Tibial artery (tissue), 4 donors: ENCODE measurements at regions not wholly inside any gene's neighbourhood (a gene's known extent, or its start where the extent isn't known, plus 50 kb on each side); places are given as distances from the start of the nearest gene placed in this dataset.
"Not testable (repeated sequence)": the region's sequence is repeated elsewhere in the genome, so short reads cannot be mapped to it uniquely, and the experiment has no call there.

Experiments
- DNase-seq, 2 donors: peaks; one replicate each; pipeline ENCODE4 v3.0.0-alpha.2; 2019
- H3K27ac ChIP-seq, 2 donors: fragments of 200-600 bp; sonication (generic) in 1 of 2; 1 replicate in 1 of 2; 2 replicates in 1 of 2; pipeline ENCODE4 v1.5.1; 2018 to 2019; ENCODE audit warnings: mild to moderate bottlenecking in 1 of 2
- H3K27me3 ChIP-seq, 2 donors: fragments of 200-600 bp; sonication (generic) in 1 of 2; one replicate each; pipeline versions ENCODE4 v1.5.1 to v1.6.0; 2016 to 2019
- H3K36me3 ChIP-seq, 3 donors: fragments of 200-600 bp; sonication (generic) in 2 of 3; one replicate each; pipeline ENCODE4 v1.5.1; 2016 to 2019; ENCODE audit warnings: mild to moderate bottlenecking in 2 of 3
- H3K4me1 ChIP-seq, 4 donors: fragments of 200-600 bp; sonication (generic) in 2 of 4; 1 replicate in 3 of 4; 2 replicates in 1 of 4; pipeline ENCODE4 v1.5.1; 2016 to 2019
- H3K4me3 ChIP-seq, 2 donors: fragments of 200-600 bp; sonication (generic) in 1 of 2; 1 replicate in 1 of 2; 2 replicates in 1 of 2; pipeline ENCODE4 v1.5.1; 2018 to 2019; ENCODE audit warnings: mild to moderate bottlenecking in 2 of 2
- H3K9me3 ChIP-seq, 3 donors: fragments of 200-600 bp; sonication (generic) in 1 of 3; one replicate each; pipeline ENCODE4 v1.5.1; 2016 to 2019
- CTCF ChIP-seq, 2 experiments: fragments of 200-600 bp in 1 of 2; fragments of 450-650 bp in 1 of 2; IDR thresholded peaks; one replicate each; pipeline ENCODE4 v1.5.1; 2017 to 2019; ENCODE audit warnings: antibody characterized with exemption in 2 of 2, mild to moderate bottlenecking in 1 of 2, moderate library complexity in 1 of 2
- intact Hi-C: fragments of 100-400 bp; cut with DNase I; formaldehyde crosslinking; loops from one replicate; pipeline ENCODE4 v1.15.0; 2023; ENCODE audit warnings: low total_unique reads

DNA sequence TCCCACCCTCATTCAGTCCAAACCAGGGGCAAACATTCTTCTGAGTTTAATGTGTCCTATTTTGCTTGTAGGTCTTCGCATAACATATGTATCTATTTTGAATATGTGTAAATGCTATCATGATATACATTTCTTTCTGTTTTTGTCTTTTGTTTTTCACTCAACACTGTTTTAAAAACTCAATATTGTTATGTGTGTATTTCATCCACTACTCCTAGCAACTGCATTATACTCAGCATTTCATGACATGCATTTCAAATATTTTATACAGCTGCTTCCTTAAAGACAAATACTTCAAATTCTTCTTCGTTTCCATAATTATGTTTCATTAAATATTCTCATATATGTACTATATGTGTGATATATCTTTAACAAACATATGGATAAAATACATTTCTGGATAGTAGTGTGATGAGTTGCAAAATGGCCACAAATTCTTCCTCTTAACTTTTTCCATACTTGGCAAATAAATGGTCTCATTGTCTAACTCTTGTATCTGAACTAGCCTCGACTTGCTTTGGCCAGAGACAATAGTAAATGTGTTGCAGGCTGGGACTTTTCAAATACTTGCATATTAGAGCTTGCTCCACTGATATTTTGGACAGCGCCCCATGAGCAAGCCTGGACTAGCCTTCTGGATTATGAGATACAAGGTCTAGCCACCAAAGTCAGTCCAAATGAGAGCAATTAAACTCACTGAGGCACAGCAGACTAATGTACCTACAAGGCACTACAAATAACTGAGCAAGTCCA, 539.7 kb upstream of the KCND2 start:
- DNase-seq: no peak
- H3K4me3 ChIP-seq: no peak overlapping the region
- no peak overlapping the region for H3K27ac ChIP-seq
- no peaks in the 10 kb centered on the region for H3K36me3 ChIP-seq
- H3K9me3 ChIP-seq: no peaks in the 10 kb centered on the region
- no peak for TF ChIP-seq CTCF (IDR thresholded peaks at IDR 0.05)
- intact Hi-C loops: no loop called here
- H3K27me3 ChIP-seq: no peaks in the 10 kb centered on the region
- H3K4me1 ChIP-seq: no peaks in the 10 kb centered on the region

GRCh38 chr7:119737390-119737789, 535.6 kb upstream of the KCND2 start:
- intact Hi-C loops: no loop called here
- Histone ChIP-seq H3K9me3 (no peaks in the 10 kb centered on the region), H3K27me3 (no peaks in the 10 kb centered on the region), H3K4me1 (no peaks in the 10 kb centered on the region), H3K36me3 (no peaks in the 10 kb centered on the region), H3K27ac (no peak overlapping the region), H3K4me3 (no peak overlapping the region)
- no peak for TF ChIP-seq CTCF (IDR thresholded peaks at IDR 0.05)
- no peak for DNase-seq

DNA sequence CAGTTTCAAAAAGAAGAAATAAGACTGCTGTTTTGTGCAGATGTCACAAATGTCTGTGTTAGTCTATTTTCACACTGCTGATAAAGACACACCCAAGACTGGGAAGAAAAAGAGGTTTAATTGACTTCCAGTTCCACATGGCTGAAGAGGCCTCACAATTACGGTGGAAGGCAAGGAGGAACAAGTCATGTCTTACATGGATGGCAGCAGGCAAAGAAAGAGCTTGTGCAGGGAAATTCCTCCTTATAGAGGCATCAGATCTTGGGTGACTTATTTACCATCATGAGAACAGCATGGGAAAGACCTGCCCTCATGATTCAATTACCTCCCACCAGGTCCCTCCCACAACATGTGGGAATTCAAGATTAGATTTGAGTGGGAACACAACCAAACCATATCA, 527.7 kb upstream of the KCND2 start:
- H3K4me3 ChIP-seq, H3K4me1 ChIP-seq, DNase-seq, H3K36me3 ChIP-seq, H3K27me3 ChIP-seq, H3K9me3 ChIP-seq, H3K27ac ChIP-seq, intact Hi-C loops: not testable (repeated sequence)

GRCh38 chr7:119748251-119748860, 524.6 kb upstream of the KCND2 start:
- TF ChIP-seq CTCF (IDR thresholded peaks at IDR 0.05): no peak
- no peaks in the 10 kb centered on the region for H3K4me1 ChIP-seq
- DNase-seq: no peak
- no peak overlapping the region for H3K27ac ChIP-seq
- H3K9me3 ChIP-seq: no peaks in the 10 kb centered on the region
- H3K36me3 ChIP-seq: no peaks in the 10 kb centered on the region
- intact Hi-C loops: no loop called here
- H3K27me3 ChIP-seq: no peaks in the 10 kb centered on the region
- no peak overlapping the region for H3K4me3 ChIP-seq

DNA sequence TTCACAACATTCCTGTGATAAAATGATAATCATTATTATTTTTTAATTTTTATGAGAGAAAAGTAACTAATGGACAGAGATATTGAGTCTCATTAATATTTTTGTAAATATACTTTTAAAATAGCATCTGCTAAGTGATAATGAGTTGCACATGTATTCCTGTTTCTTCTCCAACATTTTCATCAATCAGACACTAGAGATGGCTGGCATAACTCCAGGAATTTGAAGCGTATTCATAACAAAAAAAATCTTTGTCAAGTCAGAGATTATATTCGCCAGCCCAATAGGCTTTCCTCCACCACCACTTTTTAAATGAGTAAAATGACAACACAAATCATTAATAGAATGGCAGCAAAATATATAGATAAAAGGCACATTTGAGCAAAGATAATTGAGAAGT, 524.0 kb upstream of the KCND2 start:
- Histone ChIP-seq H3K36me3 (no peaks in the 10 kb centered on the region), H3K27me3 (no peaks in the 10 kb centered on the region), H3K27ac (no peak overlapping the region), H3K9me3 (no peaks in the 10 kb centered on the region), H3K4me3 (no peak overlapping the region), H3K4me1 (no peaks in the 10 kb centered on the region)
- DNase-seq: no peak
- intact Hi-C loops: no loop called here
- TF ChIP-seq CTCF (IDR thresholded peaks at IDR 0.05): no peak

GRCh38 chr7:119756687-119757086, 516.3 kb upstream of the KCND2 start:
- H3K9me3 ChIP-seq: no peaks in the 10 kb centered on the region
- H3K4me1 ChIP-seq: no peaks in the 10 kb centered on the region
- H3K36me3 ChIP-seq: no peaks in the 10 kb centered on the region
- H3K27ac ChIP-seq: no peak overlapping the region
- intact Hi-C loops: no loop called here
- no peak for TF ChIP-seq CTCF (IDR thresholded peaks at IDR 0.05)
- no peak for DNase-seq
- no peak overlapping the region for H3K4me3 ChIP-seq
- no peaks in the 10 kb centered on the region for H3K27me3 ChIP-seq
